Lower lobe of right lung (tissue), 2 donors: ENCODE measurements at regions not wholly inside any gene's neighbourhood (a gene's known extent, or its start where the extent isn't known, plus 50 kb on each side); places are given as distances from the start of the nearest gene placed in this dataset.
"Not testable (repeated sequence)": the region's sequence is repeated elsewhere in the genome, so short reads cannot be mapped to it uniquely, and the experiment has no call there.

Experiments used
- ATAC-seq, 2 donors: fragments of 200-7000 bp; cut with Tn5 transposase; one replicate each; pipeline ENCODE4 v1.9.1; 2020 to 2022; ENCODE audit warnings: mild to moderate bottlenecking in 2 of 2, moderate library complexity in 2 of 2
- DNase-seq: peaks from one replicate; pipeline ENCODE4 v3.0.0-alpha.2; 2020
- H3K27ac ChIP-seq: fragments of 200-600 bp; one replicate; pipeline ENCODE4 v1.8.0; 2022
- H3K27me3 ChIP-seq: fragments of 200-600 bp; one replicate; pipeline ENCODE4 v1.8.0; 2022; ENCODE audit warnings: low read depth
- H3K36me3 ChIP-seq: fragments of 200-600 bp; one replicate; pipeline ENCODE4 v1.8.0; 2022; ENCODE audit warnings: mild to moderate bottlenecking
- H3K4me1 ChIP-seq: fragments of 200-600 bp; one replicate; pipeline ENCODE4 v1.8.0; 2022
- H3K4me3 ChIP-seq: fragments of 200-600 bp; one replicate; pipeline ENCODE4 v1.8.0; 2022; ENCODE audit warnings: mild to moderate bottlenecking
- H3K9me3 ChIP-seq: fragments of 200-600 bp; one replicate; pipeline ENCODE4 v1.8.0; 2022
- CTCF ChIP-seq: fragments of 200-600 bp; IDR thresholded peaks from one replicate; pipeline ENCODE4 v1.8.0; 2022; ENCODE audit warnings: antibody characterized with exemption, mild to moderate bottlenecking
- intact Hi-C: fragments of 100-400 bp; cut with DNase I; formaldehyde crosslinking; loops from one replicate; pipeline ENCODE4 v1.11.0; 2022
- donor health status: DM: no; HTN: yes; CAD: no; lungs with severe emphysema.

DNA sequence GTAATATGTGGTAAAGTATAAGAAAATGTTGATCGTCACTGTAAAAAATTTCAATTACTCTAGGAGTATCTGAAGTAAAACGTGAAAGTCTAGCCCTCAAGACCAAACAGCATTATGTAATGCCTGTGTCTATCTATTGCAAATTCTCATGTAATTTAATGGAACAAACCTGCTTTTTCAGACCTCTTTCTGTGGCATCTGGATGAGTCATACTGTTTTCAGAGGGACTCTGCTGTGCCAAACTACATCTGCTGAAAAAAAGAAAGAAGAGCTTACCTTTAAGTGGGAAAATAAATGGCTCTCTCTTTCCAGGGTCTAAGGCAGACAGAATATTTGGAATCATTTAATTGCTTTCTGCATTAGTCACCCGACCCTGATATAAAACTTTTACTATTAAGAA, 89.8 kb upstream of the ARMCX2 start:
- Histone ChIP-seq H3K27ac (no peak overlapping the region), H3K9me3 (no peaks in the 10 kb centered on the region), H3K27me3 (no peaks in the 10 kb centered on the region), H3K4me1 (no peaks in the 10 kb centered on the region), H3K36me3 (no peaks in the 10 kb centered on the region), H3K4me3 (no peak overlapping the region)
- intact Hi-C loops = no loop called here
- ATAC-seq = no peak
- no peak for DNase-seq
- TF ChIP-seq CTCF = no peak

- no peak for DNase-seq
- ATAC-seq = no peak
- no peaks in the 10 kb centered on the region for H3K27me3 ChIP-seq
- no peak overlapping the region for H3K4me3 ChIP-seq
- no peaks in the 10 kb centered on the region for H3K4me1 ChIP-seq
- intact Hi-C loops = no loop called here
- TF ChIP-seq CTCF = no peak
- no peaks in the 10 kb centered on the region for H3K9me3 ChIP-seq
- H3K27ac ChIP-seq = no peak overlapping the region
- no peaks in the 10 kb centered on the region for H3K36me3 ChIP-seq
Observed at GRCh38 chrX:101745046-101745445, 85.4 kb upstream of the ARMCX2 start.

DNA sequence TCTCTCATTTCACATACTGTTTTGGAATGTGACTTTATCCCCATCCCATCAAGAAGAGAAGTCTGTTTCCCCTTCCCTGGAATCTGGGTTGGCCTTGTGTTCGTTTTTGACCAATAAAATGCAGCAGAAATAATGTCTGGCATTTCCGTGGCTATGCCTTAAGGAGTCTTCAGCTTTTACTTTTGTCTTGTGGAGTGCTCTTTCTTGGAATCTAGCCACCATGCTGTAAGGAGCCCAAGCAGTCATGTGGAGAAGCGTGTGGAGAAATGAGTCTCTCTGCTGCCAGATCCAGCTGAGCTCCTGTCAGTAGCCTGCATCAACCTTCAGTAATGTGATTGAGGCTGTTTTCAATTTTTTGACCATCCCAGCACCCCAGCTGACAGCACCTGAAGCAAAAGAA, 84.4 kb upstream of the ARMCX2 start:
- no peak overlapping the region for H3K27ac ChIP-seq
- ATAC-seq = no peak
- H3K9me3 ChIP-seq = no peaks in the 10 kb centered on the region
- H3K4me1 ChIP-seq = no peaks in the 10 kb centered on the region
- intact Hi-C loops = no loop called here
- H3K4me3 ChIP-seq = no peak overlapping the region
- no peak for DNase-seq
- H3K27me3 ChIP-seq = no peaks in the 10 kb centered on the region
- no peak for TF ChIP-seq CTCF
- no peaks in the 10 kb centered on the region for H3K36me3 ChIP-seq

DNA sequence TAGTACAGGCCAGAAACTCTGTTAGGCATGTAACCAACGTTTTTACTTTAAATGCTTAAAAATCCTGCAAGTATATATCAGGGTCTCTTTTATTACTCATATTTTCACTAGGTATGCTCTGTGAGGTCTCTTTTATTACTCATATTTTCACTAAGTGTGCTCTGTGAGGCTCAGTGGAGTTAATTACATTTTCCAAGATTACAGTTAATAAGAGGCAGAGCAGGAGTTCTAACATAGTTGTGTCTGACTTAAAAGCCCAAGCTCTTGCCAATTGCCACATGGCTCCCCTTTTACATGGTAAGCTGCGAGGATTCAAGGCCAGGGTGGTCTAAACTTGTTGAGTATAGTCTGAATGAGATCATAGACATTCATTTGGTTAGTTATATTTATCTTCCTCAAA, 81.0 kb upstream of the ARMCX2 start:
- Histone ChIP-seq H3K36me3 (no peaks in the 10 kb centered on the region), H3K9me3 (no peaks in the 10 kb centered on the region), H3K4me3 (no peak overlapping the region), H3K4me1 (no peaks in the 10 kb centered on the region), H3K27me3 (no peaks in the 10 kb centered on the region), H3K27ac (no peak overlapping the region)
- TF ChIP-seq CTCF = no peak
- ATAC-seq = no peak
- intact Hi-C loops = no loop called here
- no peak for DNase-seq

GRCh38 chrX:101738867-101739266, 79.2 kb upstream of the ARMCX2 start:
- H3K4me1 ChIP-seq, H3K27me3 ChIP-seq, DNase-seq, H3K4me3 ChIP-seq, H3K27ac ChIP-seq, H3K36me3 ChIP-seq, H3K9me3 ChIP-seq, intact Hi-C loops, ATAC-seq: not testable (repeated sequence)

DNA sequence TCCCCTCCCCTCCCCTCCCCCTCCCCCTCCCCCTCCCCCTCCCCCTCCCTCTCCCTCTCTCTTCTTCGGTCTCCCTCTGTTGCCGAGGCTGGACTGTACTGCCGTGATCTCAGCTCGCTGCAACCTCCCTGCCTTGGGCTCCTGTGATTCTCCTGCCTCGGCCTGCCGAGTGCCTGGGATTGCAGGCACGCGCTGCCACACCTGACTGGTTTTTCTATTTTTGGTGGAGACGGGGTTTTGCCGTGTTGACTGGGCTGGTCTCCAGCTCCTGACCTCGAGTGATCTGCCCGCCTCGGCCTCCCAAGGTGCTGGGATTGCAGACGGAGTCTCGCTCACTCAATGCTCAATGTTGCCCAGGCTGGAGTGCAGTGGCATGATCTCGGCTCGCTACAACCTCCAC, 78.8 kb upstream of the ARMCX2 start:
- H3K36me3 ChIP-seq, H3K4me1 ChIP-seq, ATAC-seq, DNase-seq, H3K9me3 ChIP-seq, H3K27me3 ChIP-seq, intact Hi-C loops, H3K27ac ChIP-seq, H3K4me3 ChIP-seq: not testable (repeated sequence)

- intact Hi-C loops = no loop called here
- no peak for TF ChIP-seq CTCF
- Histone ChIP-seq H3K4me3 (no peak overlapping the region), H3K27me3 (no peaks in the 10 kb centered on the region), H3K27ac (no peak overlapping the region), H3K36me3 (no peaks in the 10 kb centered on the region), H3K9me3 (no peaks in the 10 kb centered on the region), H3K4me1 (no peaks in the 10 kb centered on the region)
- DNase-seq (no peak), ATAC-seq (no peak)
Observed at GRCh38 chrX:101736651-101737050, 77.0 kb upstream of the ARMCX2 start.
